GM23338 (cell line): ENCODE measurements at regions not wholly inside any gene's neighbourhood (a gene's known extent, or its start where the extent isn't known, plus 50 kb on each side); places are given as distances from the start of the nearest gene placed in this dataset.
"Not testable (repeated sequence)": the region's sequence is repeated elsewhere in the genome, so short reads cannot be mapped to it uniquely, and the experiment has no call there.

ENCODE experiments used
- ATAC-seq: fragments of 200-7000 bp; cut with Tn5 transposase; 3 replicates; pipeline ENCODE4 v1.9.1; 2020
- DNase-seq: peaks from one replicate; pipeline ENCODE4 v3.0.0-alpha.2; 2015; ENCODE audit warnings: low spot score
- H2AFZ ChIP-seq: fragments of 200-600 bp; sonication (generic); 2 replicates; pipeline ENCODE4 v1.8.0; 2016; ENCODE audit warnings: antibody characterized with exemption, mild to moderate bottlenecking, moderate library complexity
- H3F3A ChIP-seq: fragments of 200-600 bp; sonication (generic); replicated peaks from 2 replicates; pipeline ENCODE4 v1.8.0; 2017; ENCODE audit warnings: antibody characterized with exemption, mixed run types, low read depth
- H3K27ac ChIP-seq: fragments of 200-600 bp; sonication (generic); 2 replicates; pipeline ENCODE4 v1.6.1; 2016; ENCODE audit warnings: low read depth
- H3K27me3 ChIP-seq: fragments of 200-600 bp; sonication (generic); 2 replicates; pipeline ENCODE4 v1.8.0; 2016; ENCODE audit warnings: mild to moderate bottlenecking, mixed run types, moderate library complexity; ENCODE audit not compliant: insufficient read depth
- H3K36me3 ChIP-seq: fragments of 200-600 bp; sonication (generic); 2 replicates; pipeline ENCODE4 v1.8.0; 2016; ENCODE audit warnings: mild to moderate bottlenecking; ENCODE audit not compliant: insufficient read depth
- H3K4me1 ChIP-seq: fragments of 200-600 bp; sonication (generic); 2 replicates; pipeline ENCODE4 v1.8.0; 2016; ENCODE audit warnings: mild to moderate bottlenecking, moderate library complexity; ENCODE audit not compliant: insufficient read depth
- H3K4me2 ChIP-seq: fragments of 200-600 bp; sonication (generic); 2 replicates; pipeline ENCODE4 v1.7.1; 2017; ENCODE audit warnings: mixed run types
- H3K4me3 ChIP-seq: fragments of 200-600 bp; sonication (generic); 2 replicates; pipeline ENCODE4 v1.6.1; 2016; ENCODE audit warnings: mixed run types
- H3K79me2 ChIP-seq: fragments of 200-600 bp; sonication (generic); replicated peaks from 2 replicates; pipeline ENCODE4 v1.8.0; 2017; ENCODE audit warnings: mild to moderate bottlenecking; ENCODE audit not compliant: insufficient read depth
- H3K9me2 ChIP-seq: fragments of 200-600 bp; sonication (generic); 2 replicates; pipeline ENCODE4 v1.8.0; 2017; ENCODE audit not compliant: insufficient read depth
- H4K20me1 ChIP-seq: fragments of 200-600 bp; sonication (generic); replicated peaks from 2 replicates; pipeline ENCODE4 v1.8.0; 2017; ENCODE audit warnings: mild to moderate bottlenecking; ENCODE audit not compliant: insufficient read depth
- H3K27ac Mint-ChIP-seq: 2 replicates; pipeline ENCODE4 v1.8.0; 2020; ENCODE audit warnings: inconsistent platforms, mild to moderate bottlenecking, moderate library complexity, mixed read lengths
- H3K27me3 Mint-ChIP-seq: 3 replicates; pipeline ENCODE4 v1.8.0; 2022; ENCODE audit warnings: low read depth, mild to moderate bottlenecking, moderate library complexity, mixed read lengths, inconsistent platforms; ENCODE audit not compliant: insufficient read depth, poor library complexity
- H3K36me3 Mint-ChIP-seq: 3 replicates; pipeline ENCODE4 v1.8.0; 2021; ENCODE audit warnings: low read depth, mild to moderate bottlenecking, inconsistent platforms, moderate library complexity, mixed read lengths
- H3K4me1 Mint-ChIP-seq: 3 replicates; pipeline ENCODE4 v1.8.0; 2020; ENCODE audit warnings: mild to moderate bottlenecking, inconsistent platforms, mixed read lengths
- H3K4me3 Mint-ChIP-seq: 3 replicates; pipeline ENCODE4 v1.8.0; 2021; ENCODE audit warnings: moderate library complexity, mild to moderate bottlenecking, inconsistent platforms, mixed read lengths
- H3K9me3 Mint-ChIP-seq: 3 replicates; pipeline ENCODE4 v1.8.0; 2020; ENCODE audit warnings: moderate library complexity, mild to moderate bottlenecking, inconsistent platforms, mixed read lengths

GRCh38 chr15:31665732-31666131, 339.1 kb downstream of the KLF13 start:
- H3K9me2 ChIP-seq, H3K4me1 ChIP-seq, H2AFZ ChIP-seq, H3K36me3 Mint-ChIP-seq, H3K9me3 Mint-ChIP-seq, H3K79me2 ChIP-seq, DNase-seq, ATAC-seq, H4K20me1 ChIP-seq, H3K4me3 Mint-ChIP-seq, H3K27ac ChIP-seq, H3K4me2 ChIP-seq, H3K27me3 Mint-ChIP-seq, H3K4me1 Mint-ChIP-seq, H3K36me3 ChIP-seq, H3K4me3 ChIP-seq, H3K27me3 ChIP-seq, H3K27ac Mint-ChIP-seq, H3F3A ChIP-seq: not testable (repeated sequence)

GRCh38 chr15:31669158-31669908, 342.7 kb downstream of the KLF13 start:
- H3K27ac Mint-ChIP-seq, result peak overlapping the region; percentile 85; the same call in 1 of the 2 replicates
- H3K4me3 Mint-ChIP-seq, H3K9me3 Mint-ChIP-seq, H3K27ac ChIP-seq, H3K27me3 ChIP-seq, H3K36me3 ChIP-seq, H3K9me2 ChIP-seq, H3F3A ChIP-seq, H3K79me2 ChIP-seq, H3K4me1 ChIP-seq, H3K4me1 Mint-ChIP-seq, DNase-seq, H4K20me1 ChIP-seq, H3K27me3 Mint-ChIP-seq, H3K4me2 ChIP-seq, H3K4me3 ChIP-seq, H2AFZ ChIP-seq, ATAC-seq, H3K36me3 Mint-ChIP-seq: not testable (repeated sequence)

GRCh38 chr15:31673263-31673662, 346.6 kb downstream of the KLF13 start:
- H3K27me3 Mint-ChIP-seq, H3K4me2 ChIP-seq, H3K36me3 Mint-ChIP-seq, H3K9me3 Mint-ChIP-seq, H3K4me1 ChIP-seq, H3K9me2 ChIP-seq, H4K20me1 ChIP-seq, H3K27ac ChIP-seq, DNase-seq, H3K4me3 ChIP-seq, H3K36me3 ChIP-seq, H3K79me2 ChIP-seq, H3K27me3 ChIP-seq, ATAC-seq, H3F3A ChIP-seq, H3K27ac Mint-ChIP-seq, H2AFZ ChIP-seq, H3K4me3 Mint-ChIP-seq, H3K4me1 Mint-ChIP-seq: not testable (repeated sequence)

GRCh38 chr15:31681529-31682259, 348.6 kb upstream of the CHRNA7 start:
- H3K4me1 ChIP-seq, H3K36me3 Mint-ChIP-seq, H3K27me3 ChIP-seq, H4K20me1 ChIP-seq, ATAC-seq, H3K27ac Mint-ChIP-seq, H3K4me3 ChIP-seq, H3K36me3 ChIP-seq, DNase-seq, H3K79me2 ChIP-seq, H3K9me2 ChIP-seq, H3K27ac ChIP-seq, H3K4me3 Mint-ChIP-seq, H3K27me3 Mint-ChIP-seq, H3K4me1 Mint-ChIP-seq, H3K4me2 ChIP-seq, H3K9me3 Mint-ChIP-seq, H2AFZ ChIP-seq, H3F3A ChIP-seq: not testable (repeated sequence)

GRCh38 chr15:31687088-31687487, 343.2 kb upstream of the CHRNA7 start:
- H3K9me3 Mint-ChIP-seq, H3F3A ChIP-seq, H2AFZ ChIP-seq, H3K79me2 ChIP-seq, DNase-seq, H3K36me3 ChIP-seq, H3K27me3 ChIP-seq, H3K36me3 Mint-ChIP-seq, H3K4me2 ChIP-seq, H4K20me1 ChIP-seq, H3K27ac ChIP-seq, H3K9me2 ChIP-seq, H3K4me3 Mint-ChIP-seq, ATAC-seq, H3K4me1 Mint-ChIP-seq, H3K27ac Mint-ChIP-seq, H3K27me3 Mint-ChIP-seq, H3K4me3 ChIP-seq, H3K4me1 ChIP-seq: not testable (repeated sequence)

GRCh38 chr15:31696509-31696908, 333.8 kb upstream of the CHRNA7 start:
- not testable (repeated sequence) for H3K9me3 Mint-ChIP-seq, H3K4me1 Mint-ChIP-seq, H3K4me3 ChIP-seq, H3K27me3 Mint-ChIP-seq, H3F3A ChIP-seq, H3K36me3 ChIP-seq, H3K36me3 Mint-ChIP-seq, H3K4me1 ChIP-seq, H3K4me2 ChIP-seq, H3K79me2 ChIP-seq, H3K9me2 ChIP-seq, H3K27ac ChIP-seq, H4K20me1 ChIP-seq, H3K4me3 Mint-ChIP-seq, H3K27me3 ChIP-seq, DNase-seq, H3K27ac Mint-ChIP-seq, H2AFZ ChIP-seq, ATAC-seq
